Activated CD4-positive, alpha-beta T cell treated with anti-CD3 and anti-CD28 coated beads, Interleukin-2, amount 50 U/mL, for 16 hours (primary cell): ENCODE measurements at regions not wholly inside any gene's neighbourhood (a gene's known extent, or its start where the extent isn't known, plus 50 kb on each side); places are given as distances from the start of the nearest gene placed in this dataset.

Source experiments
- DNase-seq: peaks from one replicate; pipeline ENCODE4 v3.0.0-alpha.2; 2020

DNA sequence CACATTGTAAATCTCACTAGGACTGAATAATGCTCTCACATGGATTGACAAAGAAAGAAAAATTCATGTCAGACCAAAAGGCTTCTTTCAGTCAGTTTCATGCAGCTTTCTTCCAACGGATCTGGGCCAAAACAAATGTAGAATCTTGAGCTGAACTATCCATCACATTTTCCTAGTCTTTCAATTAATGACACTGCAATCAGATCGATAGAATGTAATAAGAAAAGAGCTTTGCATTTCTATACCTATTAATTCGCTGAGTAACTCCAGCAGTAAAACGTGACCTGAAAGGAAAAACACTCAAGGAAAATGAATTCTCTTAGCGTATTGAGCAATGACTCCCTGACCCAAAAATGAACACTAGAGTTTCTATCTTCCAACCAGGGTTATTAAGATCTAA, 194.8 kb upstream of the BLID start:
- DNase-seq: no peak

DNA sequence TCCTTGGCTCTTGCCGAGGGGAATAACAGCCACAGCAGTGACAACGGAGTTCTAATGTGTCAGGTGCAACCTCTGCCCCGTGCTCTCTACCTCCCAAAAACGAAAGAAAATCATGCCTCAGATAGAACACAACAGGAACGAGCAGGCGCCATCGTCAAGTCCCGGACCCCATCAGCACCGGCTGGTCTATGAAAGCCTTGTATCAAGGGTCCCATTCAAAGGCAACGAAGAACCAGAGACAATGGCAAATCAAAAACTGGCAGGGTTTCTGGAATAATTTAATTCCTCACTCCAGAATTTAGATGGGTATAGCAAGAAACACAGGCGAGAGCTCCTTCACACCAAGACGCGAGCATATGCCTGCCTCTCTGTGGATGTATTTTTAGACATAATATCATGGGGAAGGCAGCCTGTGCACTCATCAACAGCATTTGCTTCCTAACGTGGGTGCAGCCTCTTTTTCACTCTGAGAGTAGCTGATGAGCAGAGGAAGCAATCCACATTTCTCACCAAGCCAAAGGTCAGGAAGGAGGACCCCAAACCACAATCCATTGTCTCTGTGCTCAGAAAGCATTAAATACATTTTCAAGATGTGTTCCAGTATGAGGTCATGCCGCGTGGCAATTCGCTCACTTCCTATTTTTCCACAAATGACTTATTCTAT, 193.4 kb upstream of the BLID start:
- no peak for DNase-seq

DNA sequence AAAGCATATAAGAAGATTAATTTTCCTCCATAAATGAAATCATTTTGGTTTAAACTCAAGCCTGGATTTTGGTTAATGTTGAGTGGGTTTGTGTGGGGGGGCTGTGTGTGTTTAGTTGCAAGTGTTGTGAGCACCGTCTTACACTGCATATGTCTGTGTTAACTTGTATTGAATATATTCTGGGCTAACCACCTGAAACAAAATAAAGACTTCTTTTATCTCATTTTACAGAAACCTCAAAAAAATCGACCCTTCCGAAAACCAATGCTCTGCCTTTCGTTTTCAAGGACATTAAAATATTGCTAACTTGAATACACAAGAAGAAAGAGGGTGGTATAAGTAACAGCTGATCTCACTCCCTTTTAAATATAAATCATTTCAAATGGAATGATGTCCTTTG, 192.2 kb upstream of the BLID start:
- DNase-seq: no peak

GRCh38 chr11:122307476-122308035, 191.5 kb upstream of the BLID start:
- no peak for DNase-seq

DNA sequence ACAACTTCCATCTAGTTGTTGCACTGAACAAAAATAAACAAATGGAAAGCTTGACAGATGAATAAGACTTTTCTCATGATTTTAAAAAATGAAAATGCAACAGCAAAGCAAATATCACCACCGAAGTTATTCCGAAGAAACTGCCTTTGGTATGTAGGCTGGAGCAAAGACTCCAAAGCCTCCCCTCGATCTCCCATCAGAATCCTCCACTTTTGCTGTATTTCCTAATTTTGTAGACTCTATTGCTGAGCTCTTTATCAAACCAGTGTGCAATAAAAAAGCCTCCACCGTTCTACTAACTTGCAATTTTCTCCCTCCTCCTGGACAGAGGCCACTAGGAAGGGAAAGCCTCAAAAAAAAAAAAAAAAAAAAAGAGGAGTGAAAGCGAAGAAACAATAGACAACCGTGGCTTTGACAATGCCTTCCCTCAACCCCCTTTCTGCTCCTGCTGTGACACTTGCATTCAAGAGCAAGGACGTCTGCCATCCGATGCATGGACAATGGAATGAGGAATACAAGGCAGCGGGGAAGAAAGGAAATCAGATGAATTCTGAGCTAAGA, 190.9 kb upstream of the BLID start:
- DNase-seq: no peak

DNA sequence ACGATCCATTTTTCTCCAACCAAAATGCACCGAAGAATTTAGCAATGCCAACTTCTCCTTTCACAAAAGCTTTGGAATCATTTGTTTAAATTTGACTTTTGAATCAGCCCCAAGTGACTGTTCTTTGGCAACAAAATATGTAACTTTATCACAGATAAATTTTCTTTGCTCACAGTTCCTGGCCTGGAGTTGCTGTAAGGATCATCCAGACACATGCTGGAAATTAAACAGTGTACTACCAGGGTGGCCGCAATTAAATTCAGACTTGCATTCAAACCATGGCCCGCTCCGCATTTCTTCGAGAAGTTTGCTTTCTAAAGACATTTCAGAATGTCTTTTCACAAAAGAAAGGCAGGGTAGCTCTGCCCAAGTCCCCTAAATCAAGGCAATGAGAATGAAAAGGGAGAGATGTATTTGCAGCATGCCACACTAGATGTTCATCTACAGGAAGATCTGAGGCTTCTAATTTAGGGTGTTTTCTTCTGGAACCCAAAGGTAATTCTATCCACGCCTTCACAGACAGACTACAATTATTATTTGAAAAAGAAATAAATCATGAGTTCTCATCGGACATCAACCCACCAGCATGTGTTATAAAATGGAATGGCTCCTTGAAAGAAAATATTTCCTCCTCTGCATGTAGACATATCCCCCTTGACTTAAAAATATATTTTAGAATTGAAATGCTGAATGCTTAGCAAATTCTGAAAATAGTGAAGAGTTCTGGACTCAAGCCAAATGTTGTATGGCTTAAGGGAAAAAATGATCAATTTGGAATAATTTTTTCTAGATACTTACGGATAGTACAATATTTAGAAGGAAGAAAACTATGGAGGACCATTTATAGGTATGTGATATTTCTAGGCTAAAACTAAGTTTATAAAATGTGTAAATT, 189.7 kb upstream of the BLID start:
- DNase-seq: no peak

DNA sequence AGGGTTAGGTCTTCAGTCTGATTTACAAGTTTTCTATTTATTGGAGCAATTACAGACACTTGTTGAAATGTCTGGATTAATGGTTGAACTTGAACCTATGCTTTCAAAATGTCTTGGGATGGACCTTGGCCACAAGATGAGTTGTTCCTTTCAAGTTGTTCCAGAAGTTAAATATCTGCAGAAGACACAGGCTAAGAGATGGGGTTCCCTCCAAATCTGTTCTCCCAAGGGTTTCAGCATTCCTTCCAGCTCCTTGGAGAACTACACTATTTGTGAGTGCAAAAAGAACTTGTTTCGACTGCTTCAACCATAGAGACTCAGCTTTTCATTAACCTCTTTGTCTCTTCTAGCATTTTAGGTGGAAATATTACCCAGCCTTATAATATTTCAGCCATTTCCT, 189.0 kb upstream of the BLID start:
- DNase-seq: no peak

GRCh38 chr11:122304306-122304705, 188.3 kb upstream of the BLID start:
- no peak for DNase-seq

DNA sequence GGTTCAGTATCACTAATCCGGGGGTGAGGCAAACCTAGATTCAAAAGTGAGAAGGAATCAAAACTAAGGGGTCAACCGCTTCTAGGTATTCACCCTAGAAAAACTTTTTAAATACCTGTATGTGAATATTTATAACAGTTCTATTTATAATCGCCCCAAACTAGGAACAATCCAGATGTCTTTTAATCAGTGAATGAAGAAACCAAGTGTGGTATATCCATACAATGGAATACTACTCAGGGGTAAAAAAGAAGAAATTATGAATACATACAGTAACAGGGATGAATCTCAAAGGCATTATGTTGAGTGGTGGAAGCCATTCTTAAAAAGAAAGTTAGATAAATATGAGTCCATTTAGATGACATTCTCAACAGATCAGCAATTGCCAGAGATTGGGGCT, 178.0 kb upstream of the BLID start:
- DNase-seq: no peak

GRCh38 chr11:122293296-122294023, 177.4 kb upstream of the BLID start:
- DNase-seq: no peak

GRCh38 chr11:122287401-122287800, 171.4 kb upstream of the BLID start:
- no peak for DNase-seq

DNA sequence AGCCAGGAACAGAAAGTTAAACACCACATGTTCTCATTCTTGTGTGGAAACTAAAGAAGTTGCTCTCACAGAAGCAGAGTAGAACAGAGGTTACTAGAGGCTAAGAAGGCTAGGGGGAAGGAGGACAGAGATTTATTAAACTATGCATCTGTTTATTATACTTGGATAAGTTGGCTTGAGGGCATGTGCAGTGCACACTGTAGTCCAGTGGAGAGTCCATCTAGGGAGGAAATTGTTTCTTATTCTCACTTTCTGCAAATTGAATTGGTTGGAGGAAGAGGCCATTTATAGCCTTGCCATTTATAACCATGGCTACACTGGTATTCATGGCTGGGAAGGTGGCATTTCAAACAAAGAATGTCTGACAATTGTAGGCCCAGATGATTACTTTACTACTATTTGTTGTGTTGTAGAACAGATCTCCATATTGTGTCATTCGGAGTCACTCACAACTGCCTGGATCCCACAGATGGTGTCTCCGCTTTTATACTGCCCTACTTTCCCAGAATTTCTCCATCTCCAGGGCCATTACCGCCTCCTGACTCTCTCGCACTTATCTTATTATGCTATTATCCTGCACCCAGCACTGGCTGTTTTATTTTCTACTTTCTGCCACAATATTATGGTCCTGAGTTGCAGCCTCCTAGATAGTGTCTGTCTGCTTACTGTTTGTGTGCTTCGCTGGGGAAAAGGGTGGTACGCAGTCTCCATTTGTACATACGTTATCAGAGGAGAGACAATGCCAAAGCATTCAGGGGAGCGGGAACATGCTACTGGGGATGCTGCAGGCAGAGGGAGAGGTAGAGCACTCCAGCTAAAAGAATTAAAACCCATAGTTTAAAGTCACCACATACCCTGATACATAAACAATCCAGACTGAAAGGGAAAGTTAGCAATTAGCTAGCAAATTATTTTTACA, 169.3 kb upstream of the BLID start:
- DNase-seq: no peak

GRCh38 chr11:122280870-122281269, 164.9 kb upstream of the BLID start:
- no peak for DNase-seq

GRCh38 chr11:122279194-122279593, 163.2 kb upstream of the BLID start:
- DNase-seq: no peak

DNA sequence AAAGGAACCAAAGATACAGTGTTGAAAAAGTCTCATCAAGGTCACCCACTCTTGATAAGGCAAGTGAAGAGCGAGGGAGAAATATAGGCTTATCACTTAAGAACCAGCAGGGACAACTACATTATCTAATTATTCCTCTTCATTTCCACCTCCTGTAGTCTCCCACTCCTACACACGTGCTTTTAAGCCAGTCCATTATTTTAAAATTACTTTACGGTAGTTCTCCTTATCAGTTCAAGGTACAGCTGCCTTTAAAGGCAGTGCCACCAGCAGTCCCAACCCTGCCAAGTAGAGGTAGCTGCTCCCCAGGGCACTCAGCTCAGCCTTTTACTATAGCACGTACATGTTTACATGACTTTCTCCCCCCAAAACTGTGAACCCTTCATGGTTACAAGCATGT, 161.5 kb upstream of the BLID start:
- no peak for DNase-seq

- DNase-seq: no peak
These were observed 160.2 kb upstream of the BLID start for GRCh38 chr11:122276221-122276620.

DNA sequence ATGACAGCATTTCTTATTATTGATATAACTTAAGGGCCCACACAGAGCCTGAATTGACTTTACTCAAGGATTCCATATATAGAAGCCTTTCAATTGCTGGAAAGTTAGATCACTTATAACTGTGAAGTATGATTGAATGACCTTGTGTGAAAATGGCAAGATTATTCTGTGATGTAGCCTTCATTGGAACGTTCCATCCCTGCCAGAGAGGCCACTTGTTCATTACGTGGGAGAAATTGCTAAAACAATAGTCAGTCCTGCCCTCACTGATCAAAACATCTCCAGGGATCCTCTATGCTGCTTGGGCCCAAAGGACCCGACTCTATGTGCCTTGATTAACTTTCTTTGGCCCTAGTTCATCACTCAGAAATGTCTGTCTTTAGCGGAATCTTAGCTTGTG, 159.5 kb upstream of the BLID start:
- DNase-seq: no peak

DNA sequence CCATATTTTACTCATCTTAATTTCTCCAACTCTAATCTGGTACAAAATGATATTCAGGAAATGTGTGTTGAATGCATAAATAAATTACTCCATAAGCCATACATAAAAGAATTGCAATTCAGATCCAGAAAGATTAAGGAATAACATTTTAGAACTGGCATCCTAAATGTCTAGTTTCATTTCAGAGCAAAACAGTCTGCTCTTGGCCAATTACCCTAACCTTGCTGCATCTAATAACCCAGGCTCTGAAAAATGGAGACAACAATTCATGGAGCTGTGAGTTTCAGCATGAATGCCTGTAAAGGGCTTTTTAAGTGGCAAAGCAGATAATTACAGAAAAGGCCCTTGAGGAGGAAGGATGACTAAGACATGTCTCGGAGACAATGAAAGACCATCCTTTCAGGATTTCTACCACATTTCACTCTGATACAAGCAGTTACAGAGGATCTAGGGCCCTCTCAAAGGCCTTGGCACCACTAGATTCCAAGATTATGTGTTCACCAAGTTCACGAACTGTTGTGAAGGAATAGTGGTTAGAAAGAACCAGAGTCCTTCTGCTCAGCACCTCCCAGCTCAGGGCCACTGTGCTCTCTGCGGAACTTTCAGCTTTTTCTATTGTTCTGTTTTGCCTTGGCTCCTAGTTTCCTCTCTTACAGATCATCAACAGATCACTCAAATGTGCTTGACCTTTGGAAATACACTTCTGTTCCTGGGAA, 157.6 kb upstream of the BLID start:
- DNase-seq: no peak

- no peak for DNase-seq
These were observed 155.7 kb upstream of the BLID start for GRCh38 chr11:122271745-122272144.

GRCh38 chr11:122271137-122271536, 155.1 kb upstream of the BLID start:
- no peak for DNase-seq

DNA sequence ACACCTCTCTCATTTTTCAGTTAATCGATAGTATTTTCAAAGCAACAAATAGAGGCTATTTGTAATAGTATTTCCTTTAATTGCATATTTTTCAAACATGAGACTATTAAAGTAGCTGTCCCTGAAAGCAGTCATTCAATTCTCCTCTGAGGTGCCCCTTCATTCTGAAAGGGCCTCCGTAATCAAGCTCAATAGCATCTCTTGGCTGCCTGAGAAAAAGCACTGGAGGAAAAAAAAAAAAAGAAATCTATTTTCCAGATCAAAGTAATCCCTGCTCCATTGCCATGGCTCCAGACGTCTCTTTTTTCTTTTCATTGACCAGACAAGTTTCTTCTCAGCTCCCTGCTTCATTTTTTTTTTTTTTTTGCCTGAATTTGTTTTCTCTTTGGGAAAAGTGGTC, 154.5 kb upstream of the BLID start:
- no peak for DNase-seq
